ENCODE measurements at regions not wholly inside any gene's neighbourhood (a gene's known extent, or its start where the extent isn't known, plus 50 kb on each side); places are given as distances from the start of the nearest gene placed in this dataset.

DNA sequence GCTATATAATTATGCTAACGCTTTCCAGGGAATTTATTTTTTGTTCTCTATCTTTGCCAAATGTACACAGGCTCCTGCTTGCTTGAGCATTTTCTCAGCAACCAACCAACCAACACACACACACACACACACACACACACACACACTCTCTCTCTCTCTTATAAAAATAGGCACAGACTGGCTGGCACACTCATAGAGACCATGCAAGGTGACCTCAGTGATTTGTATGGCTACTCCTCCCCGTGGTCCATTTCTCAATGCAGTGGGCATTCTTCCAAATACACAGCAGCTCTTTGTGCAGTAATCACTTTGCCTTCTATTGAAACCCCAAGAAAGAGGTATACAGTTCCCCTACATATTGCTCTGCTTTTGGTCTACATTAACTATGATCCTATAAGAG is 416.0 kb downstream of the MAN2A1 start:
- DNase-seq (ENCODE audit: low read depth) = peak; percentile 50
- H3K4me3 ChIP-seq (ENCODE audit: low read length) = no peak overlapping the region
- TF ChIP-seq, protein P1, sequence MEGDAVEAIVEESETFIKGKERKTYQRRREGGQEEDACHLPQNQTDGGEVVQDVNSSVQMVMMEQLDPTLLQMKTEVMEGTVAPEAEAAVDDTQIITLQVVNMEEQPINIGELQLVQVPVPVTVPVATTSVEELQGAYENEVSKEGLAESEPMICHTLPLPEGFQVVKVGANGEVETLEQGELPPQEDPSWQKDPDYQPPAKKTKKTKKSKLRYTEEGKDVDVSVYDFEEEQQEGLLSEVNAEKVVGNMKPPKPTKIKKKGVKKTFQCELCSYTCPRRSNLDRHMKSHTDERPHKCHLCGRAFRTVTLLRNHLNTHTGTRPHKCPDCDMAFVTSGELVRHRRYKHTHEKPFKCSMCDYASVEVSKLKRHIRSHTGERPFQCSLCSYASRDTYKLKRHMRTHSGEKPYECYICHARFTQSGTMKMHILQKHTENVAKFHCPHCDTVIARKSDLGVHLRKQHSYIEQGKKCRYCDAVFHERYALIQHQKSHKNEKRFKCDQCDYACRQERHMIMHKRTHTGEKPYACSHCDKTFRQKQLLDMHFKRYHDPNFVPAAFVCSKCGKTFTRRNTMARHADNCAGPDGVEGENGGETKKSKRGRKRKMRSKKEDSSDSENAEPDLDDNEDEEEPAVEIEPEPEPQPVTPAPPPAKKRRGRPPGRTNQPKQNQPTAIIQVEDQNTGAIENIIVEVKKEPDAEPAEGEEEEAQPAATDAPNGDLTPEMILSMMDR (IDR thresholded peaks at IDR 0.05; ENCODE audit: insufficient read depth, low read depth, low read length, missing control alignments) = no peak

GRCh38 chr5:110106750-110107149 is 417.0 kb downstream of the MAN2A1 start:
- H3K4me3 ChIP-seq (ENCODE audit: low read length) = no peak overlapping the region
- no peak for DNase-seq (ENCODE audit: low read depth)
- TF ChIP-seq, protein P1 (IDR thresholded peaks at IDR 0.05; ENCODE audit: insufficient read depth, low read depth, low read length, missing control alignments) = no peak

DNA sequence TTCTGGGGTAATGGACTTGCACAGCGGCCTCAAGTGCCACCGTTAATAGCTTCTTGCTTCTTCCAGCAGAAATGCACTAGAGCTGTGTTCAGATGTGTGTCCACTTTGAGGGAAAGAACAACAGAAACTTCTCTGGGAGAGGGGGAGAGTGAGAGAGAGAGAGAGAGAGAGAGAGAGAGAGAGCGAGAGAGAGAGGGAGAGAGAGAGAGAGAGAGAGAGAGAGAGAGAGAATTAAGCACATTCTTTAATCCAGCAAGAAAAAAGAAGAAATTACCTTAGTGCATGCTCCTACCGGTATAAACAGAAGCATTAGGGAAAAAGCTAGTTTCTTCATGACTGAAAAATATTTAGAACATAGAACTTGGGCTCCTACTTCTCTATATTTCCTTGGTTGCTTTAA is 418.8 kb downstream of the MAN2A1 start:
- TF ChIP-seq, protein P1 (IDR thresholded peaks at IDR 0.05; ENCODE audit: insufficient read depth, low read depth, low read length, missing control alignments) = no peak
- no peak for DNase-seq (ENCODE audit: low read depth)
- no peak overlapping the region for H3K4me3 ChIP-seq (ENCODE audit: low read length)

DNA sequence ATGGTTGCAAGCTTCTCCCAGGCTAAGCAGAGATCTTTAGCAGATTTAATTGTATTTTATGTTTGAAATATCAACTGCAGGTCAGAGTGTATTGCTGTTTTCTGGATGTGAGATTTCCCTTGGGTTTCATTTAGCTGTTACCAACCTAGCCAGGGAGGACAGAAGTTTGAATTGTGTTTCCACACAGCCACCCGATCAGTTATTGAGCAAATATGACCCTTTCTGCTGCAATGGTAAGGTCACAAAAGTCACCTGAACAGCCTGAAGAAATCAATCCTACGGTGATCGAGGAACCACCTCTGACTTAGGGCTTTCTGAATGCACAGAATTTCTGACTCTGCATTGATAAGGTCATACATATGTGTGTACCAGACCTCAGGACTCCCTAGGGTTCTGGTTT is 419.9 kb downstream of the MAN2A1 start:
- DNase-seq (ENCODE audit: low read depth) = no peak
- H3K4me3 ChIP-seq (ENCODE audit: low read length) = no peak overlapping the region
- TF ChIP-seq, protein P1 (IDR thresholded peaks at IDR 0.05; ENCODE audit: insufficient read depth, low read depth, low read length, missing control alignments) = no peak

DNA sequence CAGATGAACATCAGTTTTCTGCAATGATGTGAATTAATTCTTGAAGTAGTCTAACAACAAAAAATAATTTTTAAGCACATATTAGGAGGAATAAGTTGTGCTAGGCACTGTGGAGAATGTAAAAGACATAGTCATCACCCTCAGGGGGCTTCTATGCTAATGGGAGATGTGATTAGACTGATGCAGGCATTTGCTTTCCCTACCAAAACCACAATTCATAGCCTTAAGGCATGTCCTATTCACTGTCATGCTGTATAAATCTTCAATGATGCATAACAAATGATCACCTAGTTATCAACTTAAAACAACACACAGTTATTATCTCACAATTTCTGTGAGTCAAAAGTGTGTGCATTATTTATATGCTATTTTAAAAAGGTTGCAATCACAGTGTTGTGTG is 422.6 kb downstream of the MAN2A1 start:
- TF ChIP-seq, protein P1 (IDR thresholded peaks at IDR 0.05; ENCODE audit: insufficient read depth, low read depth, low read length, missing control alignments) = no peak
- peak; percentile 14 for DNase-seq (ENCODE audit: low read depth)
- no peak overlapping the region for H3K4me3 ChIP-seq (ENCODE audit: low read length)

- DNase-seq (ENCODE audit: low read depth) = peak; percentile 64
- TF ChIP-seq, protein P1 (IDR thresholded peaks at IDR 0.05; ENCODE audit: insufficient read depth, low read depth, low read length, missing control alignments) = no peak
- H3K4me3 ChIP-seq (ENCODE audit: low read length) = no peak overlapping the region
Measured at GRCh38 chr5:110115503-110115902, 425.8 kb downstream of the MAN2A1 start.

DNA sequence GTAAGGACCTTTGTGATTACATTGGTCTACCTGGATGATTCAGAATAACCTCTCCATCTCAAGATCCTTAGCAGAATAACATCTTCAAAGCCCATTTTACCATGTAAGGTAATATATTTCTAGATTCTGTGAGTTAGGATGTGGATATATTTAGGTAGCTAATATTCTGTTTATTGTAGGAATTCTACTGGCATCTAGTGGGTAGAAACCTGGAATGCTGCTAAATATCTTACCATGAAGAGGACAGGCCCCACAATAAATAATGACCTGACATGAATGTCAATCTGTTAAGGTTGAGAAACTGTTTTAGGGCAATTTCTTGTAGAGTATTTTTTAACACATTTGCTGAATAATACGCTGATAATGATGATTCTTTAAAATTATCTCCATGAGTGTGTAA is 426.8 kb downstream of the MAN2A1 start:
- DNase-seq (ENCODE audit: low read depth) = no peak
- no peak overlapping the region for H3K4me3 ChIP-seq (ENCODE audit: low read length)
- TF ChIP-seq, protein P1 (IDR thresholded peaks at IDR 0.05; ENCODE audit: insufficient read depth, low read depth, low read length, missing control alignments) = no peak

Measured in epithelial cell of esophagus (primary cell).